ENCODE measurements at regions not wholly inside any gene's neighbourhood (a gene's known extent, or its start where the extent isn't known, plus 50 kb on each side); places are given as distances from the start of the nearest gene placed in this dataset.
"Not testable (repeated sequence)": the region's sequence is repeated elsewhere in the genome, so short reads cannot be mapped to it uniquely, and the experiment has no call there.

- Histone ChIP-seq H3K27me3 (ENCODE audit: control insufficient read depth, low read length) (no peaks in the 10 kb centered on the region), H3K79me2 (ENCODE audit: control insufficient read depth, low read length) (no peaks in the 10 kb centered on the region), H3K9me3 (ENCODE audit: control insufficient read depth, insufficient read depth, low read length) (no peaks in the 10 kb centered on the region), H4K20me1 (ENCODE audit: control insufficient read depth, insufficient read depth, low read depth, low read length) (no peaks in the 10 kb centered on the region), H3K36me3 (ENCODE audit: control insufficient read depth, low read length) (no peaks in the 10 kb centered on the region), H3K4me3 (ENCODE audit: low read length) (no peak overlapping the region), H3K9me2 (replicated peaks; ENCODE audit: control insufficient read depth, low read length) (no peaks in the 10 kb centered on the region), H3F3A (ENCODE audit: control insufficient read depth, insufficient read depth) (no peaks in the 10 kb centered on the region), H3K4me1 (ENCODE audit: control insufficient read depth, low read length) (no peaks in the 10 kb centered on the region), H3K4me2 (ENCODE audit: low read length) (no peak overlapping the region), H3K27ac (ENCODE audit: low read depth, low read length) (no peak overlapping the region)
- TF ChIP-seq EZH2phosphoT487 (IDR thresholded peaks at IDR 0.05; ENCODE audit: borderline replicate concordance, low read length) (no peak), CTCF (IDR thresholded peaks at IDR 0.05; ENCODE audit: low read depth, low read length, poor library complexity, severe bottlenecking) (no peak)
These were observed 68.7 kb upstream of the KCNAB1 start for GRCh38 chr3:156051651-156052050.

- no peaks in the 10 kb centered on the region for H3K9me2 ChIP-seq (replicated peaks; ENCODE audit: control insufficient read depth, low read length)
- no peak overlapping the region for H3K4me3 ChIP-seq (ENCODE audit: low read length)
- no peaks in the 10 kb centered on the region for H3K27me3 ChIP-seq (ENCODE audit: control insufficient read depth, low read length)
- no peaks in the 10 kb centered on the region for H3K36me3 ChIP-seq (ENCODE audit: control insufficient read depth, low read length)
- H3F3A ChIP-seq (ENCODE audit: control insufficient read depth, insufficient read depth), result no peaks in the 10 kb centered on the region
- no peak overlapping the region for H3K27ac ChIP-seq (ENCODE audit: low read depth, low read length)
- H3K9me3 ChIP-seq (ENCODE audit: control insufficient read depth, insufficient read depth, low read length), result no peaks in the 10 kb centered on the region
- H3K4me2 ChIP-seq (ENCODE audit: low read length), result no peak overlapping the region
- H3K4me1 ChIP-seq (ENCODE audit: control insufficient read depth, low read length), result no peaks in the 10 kb centered on the region
- no peaks in the 10 kb centered on the region for H4K20me1 ChIP-seq (ENCODE audit: control insufficient read depth, insufficient read depth, low read depth, low read length)
- TF ChIP-seq EZH2phosphoT487 (IDR thresholded peaks at IDR 0.05; ENCODE audit: borderline replicate concordance, low read length), result no peak
- TF ChIP-seq CTCF (IDR thresholded peaks at IDR 0.05; ENCODE audit: low read depth, low read length, poor library complexity, severe bottlenecking), result no peak
- H3K79me2 ChIP-seq (ENCODE audit: control insufficient read depth, low read length), result no peaks in the 10 kb centered on the region
These were observed 68.3 kb upstream of the KCNAB1 start for GRCh38 chr3:156052115-156052514.

- Histone ChIP-seq H3K9me3 (ENCODE audit: control insufficient read depth, insufficient read depth, low read length) (no peaks in the 10 kb centered on the region), H3K4me3 (ENCODE audit: low read length) (no peak overlapping the region), H3K36me3 (ENCODE audit: control insufficient read depth, low read length) (no peaks in the 10 kb centered on the region), H3K9me2 (replicated peaks; ENCODE audit: control insufficient read depth, low read length) (no peaks in the 10 kb centered on the region), H4K20me1 (ENCODE audit: control insufficient read depth, insufficient read depth, low read depth, low read length) (no peaks in the 10 kb centered on the region), H3K27ac (ENCODE audit: low read depth, low read length) (no peak overlapping the region), H3K4me1 (ENCODE audit: control insufficient read depth, low read length) (no peaks in the 10 kb centered on the region), H3K4me2 (ENCODE audit: low read length) (no peak overlapping the region), H3K79me2 (ENCODE audit: control insufficient read depth, low read length) (no peaks in the 10 kb centered on the region), H3K27me3 (ENCODE audit: control insufficient read depth, low read length) (peaks cover 9% of the 10 kb centered on the region; the same call in 1 of the 2 replicates), H3F3A (ENCODE audit: control insufficient read depth, insufficient read depth) (no peaks in the 10 kb centered on the region)
- TF ChIP-seq EZH2phosphoT487 (IDR thresholded peaks at IDR 0.05; ENCODE audit: borderline replicate concordance, low read length) (no peak), CTCF (IDR thresholded peaks at IDR 0.05; ENCODE audit: low read depth, low read length, poor library complexity, severe bottlenecking) (no peak)
These were observed 60.4 kb upstream of the KCNAB1 start for GRCh38 chr3:156059950-156060501.

- H3K36me3 ChIP-seq (ENCODE audit: control insufficient read depth, low read length); H3K4me3 ChIP-seq (ENCODE audit: low read length); H3F3A ChIP-seq (ENCODE audit: control insufficient read depth, insufficient read depth); H3K27ac ChIP-seq (ENCODE audit: low read depth, low read length); H3K9me2 ChIP-seq (replicated peaks; ENCODE audit: control insufficient read depth, low read length); H3K4me1 ChIP-seq (ENCODE audit: control insufficient read depth, low read length); H3K4me2 ChIP-seq (ENCODE audit: low read length); H4K20me1 ChIP-seq (ENCODE audit: control insufficient read depth, insufficient read depth, low read depth, low read length); H3K27me3 ChIP-seq (ENCODE audit: control insufficient read depth, low read length); H3K79me2 ChIP-seq (ENCODE audit: control insufficient read depth, low read length); H3K9me3 ChIP-seq (ENCODE audit: control insufficient read depth, insufficient read depth, low read length): not testable (repeated sequence)
These were observed 52.2 kb upstream of the KCNAB1 start for GRCh38 chr3:156068151-156068550.
